GM12891 (cell line): ENCODE measurements at regions not wholly inside any gene's neighbourhood (a gene's known extent, or its start where the extent isn't known, plus 50 kb on each side); places are given as distances from the start of the nearest gene placed in this dataset.

Experiments
- PAX5 ChIP-seq: IDR thresholded peaks from 2 replicates; pipeline ENCODE4 v1.6.1; 2011; ENCODE audit warnings: low read length, moderate library complexity, mild to moderate bottlenecking; ENCODE audit not compliant: insufficient read depth, severe bottlenecking
- POU2F2 ChIP-seq: IDR thresholded peaks from 2 replicates; pipeline ENCODE4 v1.6.1; 2011; ENCODE audit warnings: low read depth, mild to moderate bottlenecking, control low read depth, low read length, moderate library complexity
- TAF1 ChIP-seq: IDR thresholded peaks from 2 replicates; pipeline ENCODE4 v1.6.1; 2011; ENCODE audit warnings: low read depth, low read length, control low read depth

DNA sequence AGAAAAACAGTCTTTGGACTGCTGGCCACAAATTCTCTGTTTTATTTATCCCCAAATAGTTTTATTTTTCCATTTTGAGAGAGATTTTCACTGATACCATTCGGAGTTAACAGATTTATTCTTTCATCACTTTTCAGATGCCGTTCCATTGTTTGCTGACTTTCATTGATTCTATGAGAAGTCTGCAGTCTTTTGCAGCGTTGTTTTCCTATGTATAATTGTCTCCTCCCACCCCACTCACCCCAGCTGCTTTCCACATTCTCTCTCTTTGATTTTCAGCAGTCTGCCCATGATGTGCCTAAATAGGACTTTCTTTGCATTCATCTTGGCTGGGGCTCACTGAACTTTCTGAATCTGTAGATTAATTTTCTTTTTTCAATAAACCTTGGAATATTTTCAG, 107.6 kb downstream of the C9orf50 start:
- TF ChIP-seq TAF1 (no peak), POU2F2 (no peak), PAX5 (no peak)
